HCT116 (cell line): ENCODE measurements at regions not wholly inside any gene's neighbourhood (a gene's known extent, or its start where the extent isn't known, plus 50 kb on each side); places are given as distances from the start of the nearest gene placed in this dataset.

ENCODE experiments used
- CTCF ChIP-seq, 3 experiments: fragments of 200-600 bp in 1 of 3; sonication (generic) in 1 of 3; IDR thresholded peaks in 2 of 3; conservative IDR thresholded peaks in 1 of 3; 2 replicates each; pipeline ENCODE4 v1.5.1; 2012 to 2017; ENCODE audit warnings: low read depth in 2 of 3, low read length in 2 of 3, antibody characterized with exemption in 1 of 3, borderline replicate concordance in 1 of 3, control low read depth in 1 of 3, mild to moderate bottlenecking in 1 of 3, mixed read lengths in 1 of 3, mixed run types in 1 of 3, moderate library complexity in 1 of 3; ENCODE audit not compliant: insufficient read depth in 1 of 3
- EGR1 ChIP-seq: IDR thresholded peaks from 2 replicates; pipeline ENCODE4 v1.6.1; 2012; ENCODE audit warnings: low read depth
- EZH2 ChIP-seq: fragments of 200-600 bp; sonication (generic); IDR thresholded peaks from 2 replicates; pipeline ENCODE4 v1.6.1; 2017; ENCODE audit warnings: antibody characterized with exemption, mixed run types
- JUND ChIP-seq: IDR thresholded peaks from 2 replicates; pipeline ENCODE4 v1.6.1; 2012
- ZNF274 ChIP-seq: fragments of 200-500 bp; sonication (Bioruptor generic); IDR thresholded peaks from 2 replicates; pipeline ENCODE4 v1.6.1; 2014; ENCODE audit warnings: mild to moderate bottlenecking, low read depth, low read length, inconsistent platforms

- TF ChIP-seq EZH2 (no peak), CTCF (IDR thresholded peaks at IDR 0.05 in 2 of 3, conservative IDR thresholded peaks at IDR 0.05 in 1 of 3; ENCODE audit: borderline replicate concordance in 1 of 3, insufficient read depth in 1 of 3, low read depth in 2 of 3, low read length in 2 of 3) (no peak), ZNF274 (no peak), EGR1 (no peak), JUND (no peak)
Observed at GRCh38 chr21:14846621-14847020, 218.2 kb downstream of the NRIP1 start.
